ENCODE measurements at regions not wholly inside any gene's neighbourhood (a gene's known extent, or its start where the extent isn't known, plus 50 kb on each side); places are given as distances from the start of the nearest gene placed in this dataset.

GRCh38 chr12:97203408-97203807, 259.2 kb upstream of the RMST start:
- TF ChIP-seq TCF7L2 (IDR thresholded peaks at IDR 0.05; ENCODE audit: borderline replicate concordance, extremely low read depth, insufficient read depth, insufficient read length) (no peak), FOSL1 (IDR thresholded peaks at IDR 0.05; ENCODE audit: low read depth) (no peak), ZFX (IDR thresholded peaks at IDR 0.05) (no peak), SP1 (IDR thresholded peaks at IDR 0.05; ENCODE audit: low read depth) (no peak), ZNF274 (IDR thresholded peaks at IDR 0.05; ENCODE audit: low read depth, low read length) (no peak)
- no TSS peak for BruUV-seq (replicated peaks)
- H2AFZ ChIP-seq (ENCODE audit: low read depth, low read length, poor library complexity, severe bottlenecking), result no peak overlapping the region

DNA sequence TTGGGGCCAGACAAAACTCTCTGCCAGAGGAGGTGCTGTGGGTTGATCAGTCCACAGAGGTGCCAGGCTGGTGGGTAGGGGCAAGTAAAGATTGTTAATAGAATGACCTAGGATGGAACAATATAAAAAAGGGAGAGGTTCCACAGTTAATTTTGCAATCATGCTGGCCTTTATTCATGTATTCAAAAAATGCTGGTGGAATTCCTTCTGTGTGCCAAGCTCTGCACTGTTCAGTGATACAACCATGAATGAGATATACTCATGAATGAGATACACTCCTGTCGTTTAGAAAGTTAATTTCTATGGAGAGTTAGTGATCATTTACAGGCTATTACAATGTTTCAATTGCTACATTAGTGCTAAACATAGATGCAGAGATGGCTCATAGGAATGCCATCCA, 252.6 kb upstream of the RMST start:
- ATAC-seq, result no peak
- TF ChIP-seq POLR2A (IDR thresholded peaks at IDR 0.05; ENCODE audit: borderline replicate concordance, extremely low read depth, insufficient read depth, insufficient read length), result no peak
- no peak for TF ChIP-seq YY1 (IDR thresholded peaks at IDR 0.05; ENCODE audit: extremely low read depth, insufficient replicate concordance, low read depth, low read length)
- no peak for TF ChIP-seq TCF7L2 (IDR thresholded peaks at IDR 0.05; ENCODE audit: borderline replicate concordance, extremely low read depth, insufficient read depth, insufficient read length)
- no peaks in the 10 kb centered on the region for H3K36me3 ChIP-seq (ENCODE audit: control insufficient read depth in 1 of 2, insufficient read depth in 2 of 2, low read length in 2 of 2)
- H3K4me1 ChIP-seq (ENCODE audit: control insufficient read depth in 1 of 2, insufficient read depth in 2 of 2, low read length in 2 of 2), result no peaks in the 10 kb centered on the region
- H3K4me2 ChIP-seq (ENCODE audit: low read length), result no peak overlapping the region
- H3K27me3 ChIP-seq (ENCODE audit: insufficient read depth, low read length), result no peaks in the 10 kb centered on the region
- DNase-seq (ENCODE audit: low read depth, low spot score), result no peak
- H3K4me3 ChIP-seq (replicated peaks in 1 of 2; ENCODE audit: low read depth in 1 of 2, low read length in 2 of 2), result no peak overlapping the region
- intact Hi-C loops (cut with micrococcal nuclease), result no loop called here
- no peaks in the 10 kb centered on the region for H4K20me1 ChIP-seq (ENCODE audit: insufficient read depth)
- H3K79me2 ChIP-seq (ENCODE audit: insufficient read depth, low read length), result no peaks in the 10 kb centered on the region
- ChIA-PET RAD21 (ENCODE audit: low non-redundant PET in 1 of 2, low total read pairs in 2 of 2, uncharacterized antibody in 2 of 2, unreplicated experiment in 2 of 2) (no interaction called here), POLR2A (no interaction called here), CTCF (no interaction called here)
- no peaks in the 10 kb centered on the region for H3K9me2 ChIP-seq (ENCODE audit: insufficient read depth)
- no peak overlapping the region for H2AFZ ChIP-seq (ENCODE audit: low read depth, low read length, poor library complexity, severe bottlenecking)
- no TSS peak for BruUV-seq (replicated peaks)
- H3K27ac ChIP-seq (ENCODE audit: low read depth, low read length), result no peak overlapping the region
- H3K9ac ChIP-seq (ENCODE audit: low read length), result no peak overlapping the region
- no peaks in the 10 kb centered on the region for H3K9me3 ChIP-seq (ENCODE audit: control insufficient read depth in 1 of 2, insufficient read depth in 1 of 2, low read depth in 1 of 2, low read length in 2 of 2)

More at GRCh38 chr12:97203408-97203807, 259.2 kb upstream of the RMST start:
- no peak overlapping the region for H3K27ac ChIP-seq (ENCODE audit: low read depth, low read length)
- POLR2A ChIA-PET, result no interaction called here
- no peaks in the 10 kb centered on the region for H3K36me3 ChIP-seq (ENCODE audit: control insufficient read depth in 1 of 2, insufficient read depth in 2 of 2, low read length in 2 of 2)
- H3K27me3 ChIP-seq (ENCODE audit: insufficient read depth, low read length), result 0 out of 2 replicates have a peak, but pooled peaks cover 3% of the 10 kb centered on the region
- DNase-seq (ENCODE audit: low read depth, low spot score) (no peak), ATAC-seq (no peak)
- H3K9me3 ChIP-seq (ENCODE audit: control insufficient read depth in 1 of 2, insufficient read depth in 1 of 2, low read depth in 1 of 2, low read length in 2 of 2), result no peaks in the 10 kb centered on the region
- H3K9me2 ChIP-seq (ENCODE audit: insufficient read depth), result no peaks in the 10 kb centered on the region
- no peaks in the 10 kb centered on the region for H3K4me1 ChIP-seq (ENCODE audit: control insufficient read depth in 1 of 2, insufficient read depth in 2 of 2, low read length in 2 of 2)
- RAD21 ChIA-PET (ENCODE audit: low non-redundant PET in 1 of 2, low total read pairs in 2 of 2, uncharacterized antibody in 2 of 2, unreplicated experiment in 2 of 2), result no interaction called here
- CTCF ChIA-PET, result no interaction called here
- no peak overlapping the region for H3K9ac ChIP-seq (ENCODE audit: low read length)
- H4K20me1 ChIP-seq (ENCODE audit: insufficient read depth), result no peaks in the 10 kb centered on the region
- H3K4me3 ChIP-seq (replicated peaks in 1 of 2; ENCODE audit: low read depth in 1 of 2, low read length in 2 of 2), result no peak overlapping the region
- H3K79me2 ChIP-seq (ENCODE audit: insufficient read depth, low read length), result no peaks in the 10 kb centered on the region
- H3K4me2 ChIP-seq (ENCODE audit: low read length), result no peak overlapping the region
- intact Hi-C loops (cut with micrococcal nuclease), result no loop called here

All from HCT116 (cell line).